ENCODE measurements at regions not wholly inside any gene's neighbourhood (a gene's known extent, or its start where the extent isn't known, plus 50 kb on each side); places are given as distances from the start of the nearest gene placed in this dataset.

DNA sequence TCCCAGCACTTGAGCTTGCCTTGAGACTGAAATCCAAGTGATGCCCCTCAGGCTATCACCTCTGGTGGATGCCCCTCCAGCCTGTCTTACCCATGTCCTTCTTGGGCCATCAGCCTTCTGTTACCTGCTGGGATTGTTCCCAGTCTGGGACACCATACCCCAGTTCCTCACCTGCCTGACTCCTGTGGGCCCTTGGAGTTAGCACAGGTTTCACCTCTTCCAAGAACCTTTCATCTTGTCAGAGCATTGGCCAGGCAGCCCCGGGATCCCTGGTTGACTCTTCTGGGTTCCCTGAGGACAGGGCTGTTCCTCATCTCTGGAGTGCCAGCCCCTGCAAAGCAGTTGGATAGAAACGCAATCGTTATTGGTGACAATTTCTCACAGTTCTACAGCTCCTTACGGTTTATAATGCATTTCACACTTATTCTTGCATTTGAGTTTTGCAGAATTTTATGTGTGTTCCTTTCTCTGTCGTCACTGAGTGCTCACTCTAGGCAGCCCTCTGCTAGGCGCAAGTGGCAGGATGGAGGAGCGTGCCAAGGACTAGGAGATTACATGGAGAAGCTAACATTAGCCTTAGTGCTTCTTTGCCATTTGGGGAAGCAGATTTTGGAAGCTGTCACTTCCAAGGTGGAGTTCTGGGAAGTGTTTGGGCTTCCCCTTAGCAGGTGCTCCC lies 139.7 kb downstream of the DDX1 start:
- TF ChIP-seq, protein P1, sequence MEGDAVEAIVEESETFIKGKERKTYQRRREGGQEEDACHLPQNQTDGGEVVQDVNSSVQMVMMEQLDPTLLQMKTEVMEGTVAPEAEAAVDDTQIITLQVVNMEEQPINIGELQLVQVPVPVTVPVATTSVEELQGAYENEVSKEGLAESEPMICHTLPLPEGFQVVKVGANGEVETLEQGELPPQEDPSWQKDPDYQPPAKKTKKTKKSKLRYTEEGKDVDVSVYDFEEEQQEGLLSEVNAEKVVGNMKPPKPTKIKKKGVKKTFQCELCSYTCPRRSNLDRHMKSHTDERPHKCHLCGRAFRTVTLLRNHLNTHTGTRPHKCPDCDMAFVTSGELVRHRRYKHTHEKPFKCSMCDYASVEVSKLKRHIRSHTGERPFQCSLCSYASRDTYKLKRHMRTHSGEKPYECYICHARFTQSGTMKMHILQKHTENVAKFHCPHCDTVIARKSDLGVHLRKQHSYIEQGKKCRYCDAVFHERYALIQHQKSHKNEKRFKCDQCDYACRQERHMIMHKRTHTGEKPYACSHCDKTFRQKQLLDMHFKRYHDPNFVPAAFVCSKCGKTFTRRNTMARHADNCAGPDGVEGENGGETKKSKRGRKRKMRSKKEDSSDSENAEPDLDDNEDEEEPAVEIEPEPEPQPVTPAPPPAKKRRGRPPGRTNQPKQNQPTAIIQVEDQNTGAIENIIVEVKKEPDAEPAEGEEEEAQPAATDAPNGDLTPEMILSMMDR (IDR thresholded peaks at IDR 0.05; ENCODE audit: control extremely low read depth in 1 of 3, insufficient read depth in 1 of 3, low read depth in 1 of 3, low read length in 3 of 3): no peak
- no peak for TF ChIP-seq CREB1 (IDR thresholded peaks at IDR 0.05)
- TF ChIP-seq CBX8 (IDR thresholded peaks at IDR 0.05; ENCODE audit: borderline replicate concordance, low read depth, low read length): no peak
- TF ChIP-seq, protein P2, sequence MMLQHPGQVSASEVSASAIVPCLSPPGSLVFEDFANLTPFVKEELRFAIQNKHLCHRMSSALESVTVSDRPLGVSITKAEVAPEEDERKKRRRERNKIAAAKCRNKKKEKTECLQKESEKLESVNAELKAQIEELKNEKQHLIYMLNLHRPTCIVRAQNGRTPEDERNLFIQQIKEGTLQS (IDR thresholded peaks at IDR 0.05; ENCODE audit: insufficient read depth, low read depth, low read length): no peak
- no peak for TF ChIP-seq EZH2 (IDR thresholded peaks at IDR 0.05; ENCODE audit: low read depth, low read length, severe bottlenecking)
- no peak for TF ChIP-seq SIN3A (conservative IDR thresholded peaks at IDR 0.05 in 1 of 2, IDR thresholded peaks at IDR 0.05 in 1 of 2; ENCODE audit: low read depth in 1 of 2, low read length in 2 of 2)
- no peak for TF ChIP-seq NRF1 (IDR thresholded peaks at IDR 0.05; ENCODE audit: low read depth, low read length)
- TF ChIP-seq RAD21 (IDR thresholded peaks at IDR 0.05 in 1 of 2, conservative IDR thresholded peaks at IDR 0.05 in 1 of 2; ENCODE audit: low read depth in 2 of 2, low read length in 2 of 2): no peak
- TF ChIP-seq, protein P3, sequence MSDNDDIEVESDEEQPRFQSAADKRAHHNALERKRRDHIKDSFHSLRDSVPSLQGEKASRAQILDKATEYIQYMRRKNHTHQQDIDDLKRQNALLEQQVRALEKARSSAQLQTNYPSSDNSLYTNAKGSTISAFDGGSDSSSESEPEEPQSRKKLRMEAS (IDR thresholded peaks at IDR 0.05): no peak
- TF ChIP-seq SIX5 (IDR thresholded peaks at IDR 0.05; ENCODE audit: low read depth, low read length): no peak
- TF ChIP-seq, protein P4, sequence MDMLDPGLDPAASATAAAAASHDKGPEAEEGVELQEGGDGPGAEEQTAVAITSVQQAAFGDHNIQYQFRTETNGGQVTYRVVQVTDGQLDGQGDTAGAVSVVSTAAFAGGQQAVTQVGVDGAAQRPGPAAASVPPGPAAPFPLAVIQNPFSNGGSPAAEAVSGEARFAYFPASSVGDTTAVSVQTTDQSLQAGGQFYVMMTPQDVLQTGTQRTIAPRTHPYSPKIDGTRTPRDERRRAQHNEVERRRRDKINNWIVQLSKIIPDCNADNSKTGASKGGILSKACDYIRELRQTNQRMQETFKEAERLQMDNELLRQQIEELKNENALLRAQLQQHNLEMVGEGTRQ (IDR thresholded peaks at IDR 0.05; ENCODE audit: low read length): no peak
- TF ChIP-seq POLR2A (IDR thresholded peaks at IDR 0.05; ENCODE audit: control extremely low read depth in 1 of 2, low read depth in 2 of 2, low read length in 2 of 2): no peak
- TF ChIP-seq POLR2AphosphoS5 (IDR thresholded peaks at IDR 0.05; ENCODE audit: low read depth, low read length): no peak
- no peak for TF ChIP-seq TCF12 (IDR thresholded peaks at IDR 0.05; ENCODE audit: low read depth, low read length)
